GM13977 (cell line): ENCODE measurements at regions not wholly inside any gene's neighbourhood (a gene's known extent, or its start where the extent isn't known, plus 50 kb on each side); places are given as distances from the start of the nearest gene placed in this dataset.

Experiments used
- DNase-seq: peaks from one replicate; pipeline ENCODE4 v3.0.0; 2012; ENCODE audit warnings: low spot score
- CTCF ChIP-seq: IDR thresholded peaks from 2 replicates; pipeline ENCODE4 v1.5.1; 2012; ENCODE audit warnings: mild to moderate bottlenecking, control low read depth; ENCODE audit not compliant: insufficient read depth; ENCODE audit errors: extremely low read depth, missing control alignments
- in situ Hi-C: fragments of 300-500 bp; cut with MboI; formaldehyde crosslinking; loops from one replicate; pipeline ENCODE4 v1.12.0; 2022; ENCODE audit warnings: low sequenced_read_pairs, low pct_unique_long_range_greater_than_20kb, mixed read lengths, inconsistent platforms; ENCODE audit not compliant: unreplicated experiment

- in situ Hi-C loops: no loop called here
- peak; percentile 28 for TF ChIP-seq CTCF
- no peak for DNase-seq
These were observed 580.6 kb downstream of the EPHA5 start for GRCh38 chr4:65089666-65090065.

GRCh38 chr4:65083076-65083475 is 587.2 kb downstream of the EPHA5 start:
- no peak for TF ChIP-seq CTCF
- in situ Hi-C loops: no loop called here
- no peak for DNase-seq

GRCh38 chr4:65071564-65071963 is 598.7 kb downstream of the EPHA5 start:
- in situ Hi-C loops: no loop called here
- no peak for DNase-seq
- no peak for TF ChIP-seq CTCF

- no peak for TF ChIP-seq CTCF
- in situ Hi-C loops: no loop called here
- no peak for DNase-seq
These were observed 601.1 kb downstream of the EPHA5 start for GRCh38 chr4:65069177-65069576.

- in situ Hi-C loops: no loop called here
These were observed 604.2 kb downstream of the EPHA5 start for GRCh38 chr4:65066106-65066505.

GRCh38 chr4:65063601-65064000 is 606.7 kb downstream of the EPHA5 start:
- DNase-seq: no peak
- no peak for TF ChIP-seq CTCF
- in situ Hi-C loops: no loop called here

More at GRCh38 chr4:65066106-65066505, 604.2 kb downstream of the EPHA5 start:
- TF ChIP-seq CTCF: no peak
- no peak for DNase-seq

GRCh38 chr4:65050786-65051185 is 619.5 kb downstream of the EPHA5 start:
- in situ Hi-C loops: no loop called here
- TF ChIP-seq CTCF: no peak
- DNase-seq: no peak
